GM12865 (cell line): ENCODE measurements at regions not wholly inside any gene's neighbourhood (a gene's known extent, or its start where the extent isn't known, plus 50 kb on each side); places are given as distances from the start of the nearest gene placed in this dataset.
"Not testable (repeated sequence)": the region's sequence is repeated elsewhere in the genome, so short reads cannot be mapped to it uniquely, and the experiment has no call there.

Experiments
- DNase-seq: peaks from one replicate; pipeline ENCODE4 v3.0.0; 2010; ENCODE audit warnings: low read depth
- H3K4me3 ChIP-seq: 2 replicates; pipeline ENCODE4 v1.5.1; 2011; ENCODE audit warnings: mild to moderate bottlenecking, low read depth, low read length, control low read depth
- TF ChIP-seq, protein P1 (sequence below): IDR thresholded peaks from 2 replicates; pipeline ENCODE4 v1.5.1; 2011; ENCODE audit warnings: low read length, control low read depth, low read depth, inconsistent platforms; ENCODE audit not compliant: insufficient read depth; ENCODE audit errors: missing control alignments

DNA sequence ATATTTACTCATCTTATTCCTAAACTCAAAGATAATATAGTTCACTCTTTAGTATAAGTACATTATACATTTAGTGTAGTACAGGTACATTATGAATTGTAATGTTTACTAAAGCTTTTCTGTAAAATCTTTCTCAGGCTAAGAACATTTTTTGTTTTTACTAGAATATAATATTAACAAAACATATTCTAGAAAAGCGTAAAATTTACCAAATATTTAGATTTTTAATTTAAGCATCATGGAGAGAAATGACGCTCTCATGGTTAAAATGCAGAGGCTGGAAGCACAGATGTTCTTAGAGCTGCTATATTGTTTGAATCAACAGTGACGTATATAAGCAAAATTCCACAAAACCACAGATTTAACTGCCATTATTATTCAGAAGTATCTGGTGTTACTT, 54.7 kb upstream of the NBPF15 start:
- not testable (repeated sequence) for H3K4me3 ChIP-seq, DNase-seq

DNA sequence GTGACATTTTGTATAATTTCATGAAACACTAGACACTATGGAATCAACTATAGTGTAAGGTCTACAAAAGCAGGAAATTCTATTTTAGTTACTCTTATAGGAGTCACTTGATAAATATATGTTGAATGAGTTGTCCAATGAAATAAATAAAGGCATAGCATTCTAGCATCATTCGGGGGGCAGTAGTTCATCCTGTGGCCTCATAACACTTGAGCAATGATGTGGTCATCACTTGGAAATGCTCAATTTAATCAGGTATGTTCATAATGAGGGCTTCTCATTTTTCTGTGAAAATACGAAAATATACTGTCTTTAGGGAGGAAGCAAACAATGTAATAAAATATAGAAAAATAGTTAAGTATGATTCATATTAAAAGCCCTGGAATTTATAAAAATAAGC, 55.4 kb upstream of the NBPF15 start:
- H3K4me3 ChIP-seq, DNase-seq: not testable (repeated sequence)

DNA sequence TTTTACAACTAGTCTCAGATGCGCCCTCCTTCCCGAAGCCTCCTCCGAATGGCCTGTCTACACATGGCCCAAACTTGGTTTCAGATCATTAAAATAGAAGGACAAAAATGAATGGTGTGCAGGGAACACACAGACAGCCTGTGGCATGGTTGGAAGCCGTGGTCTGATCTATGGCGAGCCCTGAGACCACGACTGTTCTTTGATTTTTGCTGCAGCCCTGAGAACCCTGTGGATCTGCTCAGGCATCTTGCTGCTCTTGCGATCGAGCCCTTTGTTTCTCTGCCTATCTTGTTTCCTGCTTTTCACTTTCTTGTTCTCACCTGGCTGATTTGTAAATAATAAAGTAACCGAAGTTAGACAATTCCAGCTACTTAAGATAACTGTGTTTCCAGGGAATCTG, 57.0 kb upstream of the NBPF15 start:
- not testable (repeated sequence) for DNase-seq, H3K4me3 ChIP-seq

DNA sequence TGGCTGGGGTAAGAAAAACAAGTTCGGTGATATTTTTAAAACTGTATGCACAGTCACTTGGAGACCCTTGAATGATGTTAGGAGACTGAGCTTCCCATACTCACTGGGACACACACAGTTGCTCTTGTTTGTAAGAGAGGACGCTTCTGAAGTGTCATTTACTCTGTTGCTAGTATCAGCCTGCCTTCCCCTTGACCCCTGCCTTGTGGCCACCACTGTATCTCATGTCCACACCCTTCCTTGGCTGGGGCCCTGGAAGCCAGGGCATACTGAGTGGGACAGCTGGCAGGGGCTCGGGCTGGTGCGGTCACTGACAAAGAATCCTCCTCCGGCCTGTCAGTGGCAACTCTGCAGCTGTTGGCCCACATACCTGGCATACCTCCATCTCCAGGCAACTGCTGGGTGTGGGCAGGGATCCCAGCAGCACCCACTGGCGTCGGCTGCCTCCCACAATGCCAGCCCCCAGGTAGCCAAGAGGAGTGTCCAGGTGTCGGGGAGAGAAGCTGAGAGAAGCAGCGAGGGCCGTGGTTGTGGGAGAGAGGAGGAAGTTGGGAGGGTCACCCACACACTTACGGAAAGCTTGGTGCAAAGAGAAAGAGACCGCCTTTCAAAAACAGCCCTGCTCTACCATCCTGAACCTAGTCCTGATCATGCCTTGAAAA, 58.2 kb upstream of the NBPF15 start:
- not testable (repeated sequence) for DNase-seq

DNA sequence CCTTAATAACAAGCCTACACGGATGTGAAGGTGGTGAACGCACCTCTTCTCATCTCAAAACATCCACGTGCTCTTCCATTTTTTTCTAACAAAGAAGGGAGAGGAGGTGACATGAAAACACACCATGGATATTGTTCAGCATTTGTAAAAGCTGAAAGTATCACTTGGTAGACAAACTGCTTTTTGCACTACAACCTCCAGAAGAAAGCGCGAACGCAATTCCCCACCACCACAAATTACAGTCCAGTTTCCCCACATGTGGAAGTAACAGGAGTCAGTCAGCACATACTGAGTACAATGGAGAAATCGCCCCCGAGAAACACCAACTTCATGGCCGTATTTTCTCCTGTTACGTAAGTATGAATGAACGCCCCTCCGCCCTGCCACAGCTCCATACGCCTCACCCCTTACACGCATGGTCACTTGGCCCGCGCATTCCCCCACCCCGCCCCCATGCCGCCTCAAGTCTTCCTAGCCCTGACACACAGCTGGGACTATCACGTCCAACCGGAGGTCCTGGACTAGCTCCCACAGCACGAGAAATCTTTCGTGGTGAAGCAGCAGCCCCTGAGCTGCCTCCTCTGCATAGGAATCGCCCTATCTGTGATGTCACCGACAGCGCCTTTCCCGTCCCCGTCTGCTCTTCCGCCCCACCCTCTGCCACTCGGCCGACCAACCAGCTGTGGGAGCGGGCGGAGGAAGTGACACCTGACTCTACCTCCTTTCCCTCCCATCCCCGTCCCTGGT, 62.4 kb upstream of the NBPF15 start:
- peak overlapping the region; percentile 36 for H3K4me3 ChIP-seq
- peak; percentile 87 for DNase-seq

More for the DNA sequence above, 58.2 kb upstream of the NBPF15 start:
- not testable (repeated sequence) for H3K4me3 ChIP-seq

DNA sequence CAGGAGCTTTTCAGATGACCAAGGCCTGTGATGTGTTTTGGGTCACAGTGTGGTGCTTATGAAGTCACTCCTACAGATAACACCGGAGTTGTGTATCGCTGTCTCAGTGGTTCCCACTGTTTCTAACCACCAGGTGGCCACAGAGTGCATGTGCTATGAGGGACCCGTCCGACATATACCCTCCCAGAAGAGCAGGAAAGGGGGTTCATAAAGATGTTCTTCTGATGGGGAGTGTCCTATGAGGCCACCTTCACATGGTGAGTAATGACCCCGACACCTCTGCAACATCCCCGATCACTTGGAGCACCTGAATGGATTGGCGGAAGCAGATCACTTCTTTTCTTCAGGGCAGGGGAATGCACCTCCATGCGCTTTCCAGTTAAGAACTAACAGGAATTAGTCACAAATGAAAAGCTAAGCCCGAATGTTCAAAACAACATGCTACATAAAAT, 60.5 kb upstream of the PPIAL4F start:
- TF ChIP-seq, protein P1, sequence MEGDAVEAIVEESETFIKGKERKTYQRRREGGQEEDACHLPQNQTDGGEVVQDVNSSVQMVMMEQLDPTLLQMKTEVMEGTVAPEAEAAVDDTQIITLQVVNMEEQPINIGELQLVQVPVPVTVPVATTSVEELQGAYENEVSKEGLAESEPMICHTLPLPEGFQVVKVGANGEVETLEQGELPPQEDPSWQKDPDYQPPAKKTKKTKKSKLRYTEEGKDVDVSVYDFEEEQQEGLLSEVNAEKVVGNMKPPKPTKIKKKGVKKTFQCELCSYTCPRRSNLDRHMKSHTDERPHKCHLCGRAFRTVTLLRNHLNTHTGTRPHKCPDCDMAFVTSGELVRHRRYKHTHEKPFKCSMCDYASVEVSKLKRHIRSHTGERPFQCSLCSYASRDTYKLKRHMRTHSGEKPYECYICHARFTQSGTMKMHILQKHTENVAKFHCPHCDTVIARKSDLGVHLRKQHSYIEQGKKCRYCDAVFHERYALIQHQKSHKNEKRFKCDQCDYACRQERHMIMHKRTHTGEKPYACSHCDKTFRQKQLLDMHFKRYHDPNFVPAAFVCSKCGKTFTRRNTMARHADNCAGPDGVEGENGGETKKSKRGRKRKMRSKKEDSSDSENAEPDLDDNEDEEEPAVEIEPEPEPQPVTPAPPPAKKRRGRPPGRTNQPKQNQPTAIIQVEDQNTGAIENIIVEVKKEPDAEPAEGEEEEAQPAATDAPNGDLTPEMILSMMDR, result peak; percentile 18
- not testable (repeated sequence) for H3K4me3 ChIP-seq

DNA sequence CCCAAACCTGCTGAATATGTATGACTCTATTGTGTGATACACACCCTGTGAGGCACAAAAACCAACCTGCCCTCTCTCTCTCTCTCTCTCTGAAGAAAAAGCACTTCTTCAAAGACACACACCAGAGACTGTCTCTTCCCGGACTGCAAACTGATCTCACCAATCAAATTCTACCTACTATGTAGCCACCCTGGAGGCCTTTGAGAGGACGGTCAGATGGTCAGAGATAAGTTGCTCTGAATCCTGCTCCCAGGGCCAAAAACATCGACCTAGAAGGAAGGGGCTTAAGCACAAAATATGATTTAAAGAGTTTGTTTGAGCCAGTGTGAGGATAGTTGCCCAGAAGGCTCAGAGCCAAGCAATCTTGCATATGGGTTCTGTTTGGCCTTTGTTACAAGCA, 59.2 kb upstream of the PPIAL4F start:
- H3K4me3 ChIP-seq, DNase-seq: not testable (repeated sequence)

More for the DNA sequence above, 60.5 kb upstream of the PPIAL4F start:
- DNase-seq, result not testable (repeated sequence)

DNA sequence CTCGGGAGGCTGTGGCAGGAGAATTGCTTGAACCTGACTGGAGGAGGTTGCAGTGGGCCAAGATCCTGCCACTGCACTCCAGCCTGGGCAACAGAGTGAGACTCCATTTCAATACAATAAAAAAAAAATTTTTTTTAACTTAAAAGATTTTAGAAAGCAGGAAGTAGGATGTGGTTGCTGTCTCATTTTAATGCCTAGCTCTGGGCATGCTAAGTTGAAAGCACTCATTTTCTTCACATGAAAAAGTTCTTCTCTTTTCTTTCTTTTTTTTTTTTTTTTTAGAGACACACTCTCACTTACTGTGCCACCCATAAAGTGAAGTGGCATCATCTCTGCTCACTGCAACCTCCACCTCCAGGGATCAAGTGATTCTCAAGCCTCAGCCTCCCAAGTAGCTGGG, 58.4 kb upstream of the PPIAL4F start:
- not testable (repeated sequence) for H3K4me3 ChIP-seq, DNase-seq

DNA sequence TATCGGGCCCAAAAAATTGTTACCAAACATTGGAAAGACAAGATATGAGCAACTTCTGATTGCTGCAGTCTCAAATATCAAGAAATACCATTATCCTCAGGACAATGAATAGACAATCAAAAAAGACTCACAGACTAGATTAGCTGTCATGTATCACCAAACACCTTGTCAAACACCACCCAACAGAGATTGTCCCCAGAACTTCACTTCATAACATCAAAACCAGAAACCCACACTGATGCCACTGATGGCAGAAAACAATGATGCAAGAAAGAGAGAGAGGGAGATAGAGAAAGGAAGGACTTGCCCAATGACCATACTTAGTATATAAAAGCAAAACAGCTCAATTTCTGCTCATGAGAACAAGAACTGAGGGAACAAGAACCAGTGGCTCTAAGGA, 56.0 kb upstream of the PPIAL4F start:
- not testable (repeated sequence) for DNase-seq, H3K4me3 ChIP-seq

DNA sequence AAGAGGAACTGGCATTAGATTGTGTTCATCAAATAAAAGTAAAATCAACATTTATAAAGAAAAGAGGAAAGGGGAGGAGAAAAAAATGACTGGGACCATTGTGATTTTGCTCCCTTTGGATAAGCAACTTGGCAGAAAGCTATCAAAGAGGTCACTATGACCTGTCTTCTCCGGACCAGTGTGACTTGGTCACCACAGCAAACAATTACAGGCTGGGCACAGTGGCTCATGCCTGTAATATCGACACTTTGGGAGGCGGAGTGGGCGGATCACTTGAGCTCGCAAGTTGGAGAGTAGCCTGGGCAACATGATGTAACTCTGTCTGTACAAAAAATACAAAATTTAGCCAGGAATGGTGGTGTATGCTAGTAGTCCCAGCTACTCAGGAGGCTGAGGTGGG, 55.5 kb upstream of the PPIAL4F start:
- not testable (repeated sequence) for H3K4me3 ChIP-seq, DNase-seq

DNA sequence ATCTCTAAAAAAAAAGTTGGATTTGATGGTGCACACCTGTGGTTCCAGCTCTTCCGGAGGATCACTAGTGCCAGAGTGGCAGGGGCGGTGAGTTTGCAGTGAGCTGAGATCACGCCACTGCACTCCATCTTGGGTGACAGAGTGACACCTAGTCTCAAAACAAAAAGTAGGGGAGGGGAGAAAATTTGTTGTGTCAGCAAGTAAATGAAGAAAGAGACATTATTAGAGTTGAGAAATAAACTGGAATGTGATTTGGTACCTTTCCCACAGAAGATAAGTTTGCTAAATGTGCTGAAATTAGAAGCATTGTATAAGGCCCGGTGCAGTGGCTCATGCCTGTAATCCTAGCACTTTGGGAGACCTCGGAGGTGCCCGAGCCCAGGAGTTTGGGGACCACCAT, 54.0 kb upstream of the PPIAL4F start:
- H3K4me3 ChIP-seq, DNase-seq: not testable (repeated sequence)

DNA sequence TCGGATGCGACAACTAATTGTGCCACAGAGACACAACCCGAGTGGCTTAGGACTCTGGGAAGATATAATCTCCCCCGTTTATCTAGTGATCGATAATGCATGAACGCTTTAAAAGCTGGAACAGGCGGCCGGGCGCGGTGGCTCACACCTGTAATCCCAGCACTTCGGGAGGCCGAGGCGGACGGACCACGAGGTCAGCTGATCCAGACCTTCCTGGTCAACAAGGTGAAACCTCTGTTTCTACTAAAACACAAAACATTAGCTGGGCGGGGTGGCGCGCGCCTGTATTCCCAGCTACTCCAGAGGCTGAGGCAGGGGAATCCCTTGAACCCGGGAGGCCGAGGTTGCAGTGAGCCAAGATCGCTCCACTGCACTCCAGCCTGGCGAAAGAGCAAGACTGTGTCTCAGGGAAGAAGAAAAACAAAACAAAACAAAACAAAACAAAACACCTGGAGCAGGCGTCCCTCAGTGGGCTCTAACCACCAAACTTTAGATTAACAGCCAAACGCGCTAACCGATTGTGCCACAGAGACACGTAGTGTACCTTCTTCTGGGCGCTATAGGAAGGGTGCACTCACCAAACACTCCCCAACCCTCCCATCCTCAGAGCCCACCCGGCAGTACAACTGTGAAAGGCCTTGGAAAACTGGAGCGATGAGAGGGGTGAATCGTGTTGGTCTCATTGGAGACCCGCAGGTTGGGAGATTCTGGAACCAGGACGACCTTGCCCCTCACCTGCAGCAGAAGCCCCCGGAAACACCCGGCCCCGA, 53.3 kb upstream of the PPIAL4F start:
- DNase-seq, H3K4me3 ChIP-seq: not testable (repeated sequence)
